H9 (cell line): ENCODE measurements at regions not wholly inside any gene's neighbourhood (a gene's known extent, or its start where the extent isn't known, plus 50 kb on each side); places are given as distances from the start of the nearest gene placed in this dataset.

Source experiments
- DNase-seq: peaks from one replicate; pipeline ENCODE4 v3.0.0-alpha.2; 2017
- H2AFZ ChIP-seq: one replicate; pipeline ENCODE4 v1.6.1; 2013; ENCODE audit warnings: mild to moderate bottlenecking, low read length, control low read depth, moderate library complexity
- H2AK5ac ChIP-seq: 2 replicates; pipeline ENCODE4 v1.6.1; 2013; ENCODE audit warnings: low read length, control low read depth, mixed read lengths; ENCODE audit not compliant: insufficient read length
- H2BK120ac ChIP-seq: one replicate; pipeline ENCODE4 v1.6.1; 2013; ENCODE audit warnings: low read depth, mild to moderate bottlenecking, low read length, control low read depth, inconsistent platforms; ENCODE audit not compliant: poor library complexity, severe bottlenecking
- H2BK12ac ChIP-seq: 2 replicates; pipeline ENCODE4 v1.6.1; 2013; ENCODE audit warnings: low read length, control low read depth, mixed read lengths, low read depth; ENCODE audit not compliant: insufficient read length
- H2BK15ac ChIP-seq: 2 replicates; pipeline ENCODE4 v1.6.1; 2013; ENCODE audit warnings: low read depth, low read length, control low read depth
- H2BK20ac ChIP-seq: one replicate; pipeline ENCODE4 v1.6.1; 2013; ENCODE audit warnings: low read depth, mild to moderate bottlenecking, low read length, control low read depth, inconsistent platforms; ENCODE audit not compliant: poor library complexity, severe bottlenecking
- H2BK5ac ChIP-seq: 2 replicates; pipeline ENCODE4 v1.6.1; 2013; ENCODE audit warnings: low read length, control low read depth, mixed read lengths; ENCODE audit not compliant: insufficient read length
- H3K14ac ChIP-seq: 2 replicates; pipeline ENCODE4 v1.6.1; 2013; ENCODE audit warnings: low read length, control low read depth; ENCODE audit not compliant: insufficient read depth
- H3K18ac ChIP-seq: 2 replicates; pipeline ENCODE4 v1.6.1; 2013; ENCODE audit warnings: low read depth, mild to moderate bottlenecking, mixed read lengths, low read length, control low read depth; ENCODE audit not compliant: insufficient read length
- H3K23ac ChIP-seq: 2 replicates; pipeline ENCODE4 v1.6.1; 2013; ENCODE audit warnings: low read length, control low read depth, mixed read lengths, low read depth; ENCODE audit not compliant: insufficient read length
- H3K23me2 ChIP-seq: 2 replicates; pipeline ENCODE4 v1.6.1; 2013; ENCODE audit warnings: low read depth, mild to moderate bottlenecking, mixed read lengths, low read length, control low read depth; ENCODE audit not compliant: insufficient read length, poor library complexity, severe bottlenecking
- H3K27ac ChIP-seq: 2 replicates; pipeline ENCODE4 v1.5.1; 2013; ENCODE audit warnings: low read length, control low read depth, mixed read lengths, low read depth; ENCODE audit not compliant: insufficient read length
- H3K27me3 ChIP-seq: 2 replicates; pipeline ENCODE4 v1.6.1; 2013; ENCODE audit warnings: low read length, control low read depth, inconsistent platforms; ENCODE audit not compliant: insufficient read depth
- H3K4ac ChIP-seq: 2 replicates; pipeline ENCODE4 v1.6.1; 2013; ENCODE audit warnings: low read depth, mild to moderate bottlenecking, control low read depth, inconsistent platforms, low read length, moderate library complexity
- H3K4me1 ChIP-seq: 2 replicates; pipeline ENCODE4 v1.6.1; 2013; ENCODE audit warnings: low read length, control low read depth, inconsistent platforms; ENCODE audit not compliant: insufficient read depth
- H3K4me2 ChIP-seq: 2 replicates; pipeline ENCODE4 v1.6.1; 2013; ENCODE audit warnings: low read length, control low read depth, mixed read lengths; ENCODE audit not compliant: insufficient read length, insufficient read depth
- H3K56ac ChIP-seq: 2 replicates; pipeline ENCODE4 v1.6.1; 2013; ENCODE audit warnings: low read depth, mild to moderate bottlenecking, mixed read lengths, low read length, control low read depth; ENCODE audit not compliant: insufficient read length
- H3K79me1 ChIP-seq: 2 replicates; pipeline ENCODE4 v1.6.1; 2013; ENCODE audit warnings: low read depth, mild to moderate bottlenecking, moderate library complexity, low read length, control low read depth, inconsistent platforms; ENCODE audit not compliant: insufficient read depth, poor library complexity, severe bottlenecking
- H3K79me2 ChIP-seq: 2 replicates; pipeline ENCODE4 v1.6.1; 2013; ENCODE audit warnings: low read length, control low read depth, inconsistent platforms; ENCODE audit not compliant: insufficient read depth
- H3K9ac ChIP-seq: 2 replicates; pipeline ENCODE4 v1.6.1; 2013; ENCODE audit warnings: low read length, control low read depth, mixed read lengths; ENCODE audit not compliant: insufficient read length; ENCODE audit errors: extremely low read depth
- H3K9me3 ChIP-seq: one replicate; pipeline ENCODE4 v1.6.1; 2013; ENCODE audit warnings: low read depth, low read length, inconsistent platforms; ENCODE audit not compliant: control insufficient read depth
- H3T11ph ChIP-seq: one replicate; pipeline ENCODE4 v1.6.1; 2013; ENCODE audit warnings: mild to moderate bottlenecking, low read length, control low read depth, inconsistent platforms
- H4K20me1 ChIP-seq: one replicate; pipeline ENCODE4 v1.6.1; 2013; ENCODE audit not compliant: control insufficient read depth, insufficient read length, insufficient read depth
- H4K5ac ChIP-seq: 2 replicates; pipeline ENCODE4 v1.6.1; 2013; ENCODE audit warnings: low read depth, mild to moderate bottlenecking, mixed read lengths, low read length, control low read depth; ENCODE audit not compliant: insufficient read length
- H4K8ac ChIP-seq: replicated peaks from 2 replicates; pipeline ENCODE4 v1.6.1; 2013; ENCODE audit warnings: low read length, control low read depth, mixed read lengths, low read depth; ENCODE audit not compliant: insufficient read length
- H4K91ac ChIP-seq: 2 replicates; pipeline ENCODE4 v1.6.1; 2013; ENCODE audit warnings: low read depth, mild to moderate bottlenecking, moderate library complexity, mixed read lengths, low read length, control low read depth; ENCODE audit not compliant: insufficient read length
- H3K27ac Mint-ChIP-seq, 3 experiments: 2 replicates in 2 of 3; 3 replicates in 1 of 3; pipeline ENCODE4 v1.8.0; 2020 to 2021; ENCODE audit warnings: mixed read lengths in 3 of 3, mild to moderate bottlenecking in 1 of 3, moderate library complexity in 1 of 3
- H3K27me3 Mint-ChIP-seq: 2 replicates; pipeline ENCODE4 v1.8.0; 2021; ENCODE audit warnings: low read depth, mild to moderate bottlenecking, moderate library complexity, mixed read lengths
- H3K36me3 Mint-ChIP-seq, 3 experiments: 2 replicates in 2 of 3; 3 replicates in 1 of 3; pipeline ENCODE4 v1.8.0; 2020 to 2021; ENCODE audit warnings: low read depth in 3 of 3, mixed read lengths in 3 of 3; ENCODE audit not compliant: insufficient read depth in 1 of 3
- H3K4me1 Mint-ChIP-seq, 2 experiments: 2 replicates each; pipeline ENCODE4 v1.8.0; 2020; ENCODE audit warnings: mixed read lengths in 2 of 2
- H3K4me3 Mint-ChIP-seq, 2 experiments: 2 replicates in 1 of 2; 3 replicates in 1 of 2; pipeline ENCODE4 v1.8.0; 2020 to 2021; ENCODE audit warnings: mild to moderate bottlenecking in 2 of 2, mixed read lengths in 2 of 2, moderate library complexity in 1 of 2
- H3K9me3 Mint-ChIP-seq, 2 experiments: 2 replicates in 1 of 2; 3 replicates in 1 of 2; pipeline ENCODE4 v1.8.0; 2020; ENCODE audit warnings: mild to moderate bottlenecking in 2 of 2, mixed read lengths in 2 of 2, moderate library complexity in 1 of 2
- CTCF ChIP-seq: fragments of 200-600 bp; sonication (generic); conservative IDR thresholded peaks from 3 replicates; pipeline ENCODE4 v1.8.0; 2021; ENCODE audit warnings: antibody characterized with exemption, mild to moderate bottlenecking
- WGBS: extraction: QIAGEN DNeasy Blood & Tissue Kit; methylation state at CpG from one replicate; pipeline ENCODE4 v1.1.7; 2013; ENCODE audit warnings: missing lambda C conversion rate, low lambda C conversion rate, mixed read lengths; ENCODE audit not compliant: insufficient read length; ENCODE audit errors: extremely low coverage; 5-methylcytosine and 5-hydroxymethylcytosine counted together

GRCh38 chr5:51860532-51861018 is 477.3 kb downstream of the ISL1 start:
- H3K79me1 ChIP-seq, result no peaks in the 10 kb centered on the region
- H3K18ac ChIP-seq, result no peak overlapping the region
- no peak overlapping the region for H2AK5ac ChIP-seq
- Mint-ChIP-seq H3K27me3 (no peaks in the 10 kb centered on the region), H3K4me3 (no peak overlapping the region), H3K9me3 (no peaks in the 10 kb centered on the region), H3K4me1 (peaks cover 10 to 15% of the 10 kb centered on the region in 2 experiments), H3K27ac (no peak overlapping the region), H3K36me3 (no peaks in the 10 kb centered on the region; a peak in 1 of 7 replicates)
- H3K79me2 ChIP-seq, result no peaks in the 10 kb centered on the region
- no peaks in the 10 kb centered on the region for H4K20me1 ChIP-seq
- H3K4me1 ChIP-seq, result no peaks in the 10 kb centered on the region
- no peaks in the 10 kb centered on the region for H3K9me3 ChIP-seq
- H3K56ac ChIP-seq, result no peak overlapping the region
- H3K23me2 ChIP-seq, result no peaks in the 10 kb centered on the region
- no peak overlapping the region for H2BK120ac ChIP-seq
- no peak for TF ChIP-seq CTCF
- no peak overlapping the region for H4K8ac ChIP-seq
- no peak overlapping the region for H2BK20ac ChIP-seq
- H2BK12ac ChIP-seq, result no peak overlapping the region
- no peak overlapping the region for H3K14ac ChIP-seq
- H3K4ac ChIP-seq, result no peak overlapping the region
- H2BK5ac ChIP-seq, result no peak overlapping the region
- no peak overlapping the region for H4K91ac ChIP-seq
- H4K5ac ChIP-seq, result no peak overlapping the region
- no peak overlapping the region for H3K9ac ChIP-seq
- H2AFZ ChIP-seq, result no peak overlapping the region
- no peak overlapping the region for H3T11ph ChIP-seq
- H2BK15ac ChIP-seq, result no peak overlapping the region
- WGBS, result no CpG with 5 or more reads among the region's 1 CpG
- no peak overlapping the region for H3K4me2 ChIP-seq
- H3K27me3 ChIP-seq, result no peaks in the 10 kb centered on the region
- H3K23ac ChIP-seq, result no peak overlapping the region
- no peak for DNase-seq
- no peak overlapping the region for H3K27ac ChIP-seq
